ENCODE measurements at regions not wholly inside any gene's neighbourhood (a gene's known extent, or its start where the extent isn't known, plus 50 kb on each side); places are given as distances from the start of the nearest gene placed in this dataset.

- TF ChIP-seq MAZ (IDR thresholded peaks at IDR 0.05; ENCODE audit: borderline replicate concordance, low read depth, low read length) (no peak), BHLHE40 (IDR thresholded peaks at IDR 0.05; ENCODE audit: low read depth, low read length) (no peak), POLR2A (IDR thresholded peaks at IDR 0.05; ENCODE audit: low read depth, low read length) (no peak), RAD21 (IDR thresholded peaks at IDR 0.05; ENCODE audit: low read length) (no peak), CHD1 (IDR thresholded peaks at IDR 0.05; ENCODE audit: low read depth, low read length) (no peak), MAFK (IDR thresholded peaks at IDR 0.05; ENCODE audit: low read depth, low read length) (no peak), SMC3 (IDR thresholded peaks at IDR 0.05; ENCODE audit: low read depth, low read length) (no peak), MXI1 (IDR thresholded peaks at IDR 0.05; ENCODE audit: borderline replicate concordance, low read depth, low read length) (no peak)
- TF ChIP-seq, protein P1, sequence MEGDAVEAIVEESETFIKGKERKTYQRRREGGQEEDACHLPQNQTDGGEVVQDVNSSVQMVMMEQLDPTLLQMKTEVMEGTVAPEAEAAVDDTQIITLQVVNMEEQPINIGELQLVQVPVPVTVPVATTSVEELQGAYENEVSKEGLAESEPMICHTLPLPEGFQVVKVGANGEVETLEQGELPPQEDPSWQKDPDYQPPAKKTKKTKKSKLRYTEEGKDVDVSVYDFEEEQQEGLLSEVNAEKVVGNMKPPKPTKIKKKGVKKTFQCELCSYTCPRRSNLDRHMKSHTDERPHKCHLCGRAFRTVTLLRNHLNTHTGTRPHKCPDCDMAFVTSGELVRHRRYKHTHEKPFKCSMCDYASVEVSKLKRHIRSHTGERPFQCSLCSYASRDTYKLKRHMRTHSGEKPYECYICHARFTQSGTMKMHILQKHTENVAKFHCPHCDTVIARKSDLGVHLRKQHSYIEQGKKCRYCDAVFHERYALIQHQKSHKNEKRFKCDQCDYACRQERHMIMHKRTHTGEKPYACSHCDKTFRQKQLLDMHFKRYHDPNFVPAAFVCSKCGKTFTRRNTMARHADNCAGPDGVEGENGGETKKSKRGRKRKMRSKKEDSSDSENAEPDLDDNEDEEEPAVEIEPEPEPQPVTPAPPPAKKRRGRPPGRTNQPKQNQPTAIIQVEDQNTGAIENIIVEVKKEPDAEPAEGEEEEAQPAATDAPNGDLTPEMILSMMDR (conservative IDR thresholded peaks at IDR 0.05; ENCODE audit: low read depth, low read length), result no peak
- TF ChIP-seq, protein P2, sequence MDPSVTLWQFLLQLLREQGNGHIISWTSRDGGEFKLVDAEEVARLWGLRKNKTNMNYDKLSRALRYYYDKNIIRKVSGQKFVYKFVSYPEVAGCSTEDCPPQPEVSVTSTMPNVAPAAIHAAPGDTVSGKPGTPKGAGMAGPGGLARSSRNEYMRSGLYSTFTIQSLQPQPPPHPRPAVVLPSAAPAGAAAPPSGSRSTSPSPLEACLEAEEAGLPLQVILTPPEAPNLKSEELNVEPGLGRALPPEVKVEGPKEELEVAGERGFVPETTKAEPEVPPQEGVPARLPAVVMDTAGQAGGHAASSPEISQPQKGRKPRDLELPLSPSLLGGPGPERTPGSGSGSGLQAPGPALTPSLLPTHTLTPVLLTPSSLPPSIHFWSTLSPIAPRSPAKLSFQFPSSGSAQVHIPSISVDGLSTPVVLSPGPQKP (IDR thresholded peaks at IDR 0.05; ENCODE audit: borderline replicate concordance, low read depth, low read length), result no peak
Observed at GRCh38 chr3:160061525-160061924, 72.9 kb downstream of the IL12A start.

All from IMR-90 (cell line).